ENCODE measurements at regions not wholly inside any gene's neighbourhood (a gene's known extent, or its start where the extent isn't known, plus 50 kb on each side); places are given as distances from the start of the nearest gene placed in this dataset.

- FAIRE-seq, result no peak
These were observed 885.0 kb upstream of the MDGA2 start for GRCh38 chr14:48560421-48560820.

DNA sequence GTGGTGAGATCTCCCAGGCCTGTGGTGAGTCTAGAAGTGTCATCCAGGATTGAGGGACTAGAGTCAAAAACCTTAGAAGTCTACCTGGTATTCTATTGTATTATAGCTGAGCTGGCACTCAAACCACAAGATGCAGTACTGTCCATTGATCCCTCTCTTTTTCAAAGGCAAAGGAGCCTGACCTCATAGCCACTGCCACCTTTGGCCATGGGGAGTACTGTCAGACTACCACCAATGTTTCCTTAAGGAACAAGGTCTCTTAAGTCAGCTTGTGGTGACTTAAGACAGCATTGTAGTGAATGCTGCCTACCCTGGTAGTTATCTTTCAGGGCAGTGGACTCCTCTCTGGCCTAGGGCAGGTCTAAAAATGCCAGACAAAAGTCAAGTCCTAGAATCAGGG, 878.0 kb upstream of the MDGA2 start:
- no peak for FAIRE-seq

DNA sequence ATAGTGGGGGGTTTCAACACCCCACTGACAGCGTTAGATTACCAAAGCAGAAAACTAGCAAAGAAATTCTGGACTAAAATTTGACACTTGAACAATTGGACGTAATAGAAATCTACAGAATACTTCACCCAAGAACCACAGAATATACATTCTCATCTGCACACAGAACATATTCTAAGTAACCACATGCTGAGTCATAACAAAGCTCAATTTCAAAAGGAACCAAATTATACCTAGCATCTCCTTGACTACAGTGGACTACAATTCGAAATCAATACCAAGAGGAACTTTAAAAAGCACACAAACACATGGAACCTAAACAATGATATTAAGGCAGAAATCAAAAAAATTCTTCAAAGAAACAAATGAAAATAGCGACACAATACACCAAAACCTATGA, 871.6 kb upstream of the MDGA2 start:
- FAIRE-seq, result no peak

GRCh38 chr14:48537600-48537999, 862.2 kb upstream of the MDGA2 start:
- no peak for FAIRE-seq

DNA sequence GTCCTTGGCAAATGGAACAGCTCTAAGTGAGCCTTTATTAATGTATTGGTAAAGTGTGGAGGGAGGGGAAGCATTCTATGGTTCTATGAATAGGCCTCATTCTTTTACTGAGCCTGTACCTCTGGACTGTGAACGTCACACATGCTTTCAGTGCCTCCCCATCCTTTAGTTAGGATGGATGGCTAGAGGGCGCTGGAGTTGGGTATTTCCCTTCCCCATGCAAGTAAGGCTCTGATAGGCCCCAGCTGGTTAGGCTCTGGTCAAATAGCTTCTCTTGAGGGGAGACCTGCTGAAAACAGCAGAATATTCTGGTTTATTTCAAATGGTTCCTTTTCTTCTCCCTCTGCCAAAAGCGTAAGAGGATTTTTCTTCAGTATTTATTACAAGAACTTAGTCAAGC, 860.9 kb upstream of the MDGA2 start:
- no peak for FAIRE-seq

DNA sequence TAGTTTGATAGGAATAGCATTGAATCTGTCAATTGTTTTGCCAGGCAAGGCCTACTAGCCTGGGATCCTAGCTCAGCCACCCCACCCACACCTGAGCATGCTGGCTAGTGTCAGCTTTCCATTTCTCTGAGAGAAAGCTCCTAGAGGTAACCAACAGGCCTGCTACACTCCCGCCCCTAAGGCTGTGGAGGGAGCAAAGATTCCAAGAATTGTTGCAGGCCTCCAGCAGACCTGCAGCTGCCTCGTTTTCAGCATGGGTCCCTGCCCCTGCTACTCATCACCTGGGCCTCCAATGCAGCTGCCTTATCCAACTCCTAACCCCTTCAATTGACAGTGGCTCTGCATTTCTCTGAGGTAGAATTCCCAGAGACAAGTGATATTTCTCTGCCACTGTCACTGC, 852.4 kb upstream of the MDGA2 start:
- FAIRE-seq, result no peak

GRCh38 chr14:48526307-48526706, 850.9 kb upstream of the MDGA2 start:
- FAIRE-seq, result no peak

GRCh38 chr14:48504921-48505320, 829.5 kb upstream of the MDGA2 start:
- FAIRE-seq, result no peak

DNA sequence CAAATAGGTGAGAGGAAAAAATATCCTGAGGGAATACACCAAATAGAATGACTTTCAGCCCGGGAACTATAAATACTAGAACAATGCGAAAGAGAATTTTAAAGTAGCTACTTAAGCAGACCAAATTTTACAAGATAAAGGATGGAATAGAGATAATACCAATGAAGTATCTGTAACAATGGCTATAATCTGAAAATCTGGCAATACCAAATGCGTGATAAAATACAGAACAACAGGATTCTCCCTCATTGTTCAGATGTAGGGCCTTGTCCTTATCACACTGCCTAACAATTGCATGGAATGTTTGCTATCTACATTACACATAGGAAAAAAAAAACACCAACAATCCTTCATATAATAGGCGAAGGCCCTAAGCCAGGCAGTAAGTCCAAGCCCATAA, 815.4 kb upstream of the MDGA2 start:
- no peak for FAIRE-seq

GRCh38 chr14:48473944-48474343, 798.5 kb upstream of the MDGA2 start:
- no peak for FAIRE-seq

DNA sequence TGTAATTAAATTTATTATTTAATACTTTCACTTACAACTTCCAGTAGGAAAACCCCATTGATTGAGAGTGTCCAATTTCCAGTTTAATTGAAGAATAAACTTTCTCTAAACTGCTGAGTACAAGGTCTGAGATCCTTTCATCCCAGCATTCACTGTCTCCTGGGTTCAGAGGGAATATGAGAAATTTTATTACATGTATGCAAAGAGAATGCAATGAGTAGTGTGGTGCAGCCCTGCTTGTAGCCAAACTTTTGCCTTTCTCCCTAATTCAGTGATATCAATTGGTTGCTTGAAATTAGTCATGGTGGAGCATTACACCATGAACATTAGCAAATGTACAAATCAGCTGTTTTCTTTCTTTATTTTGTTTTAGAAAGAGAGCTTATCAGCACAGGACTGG, 780.6 kb upstream of the MDGA2 start:
- no peak for FAIRE-seq

DNA sequence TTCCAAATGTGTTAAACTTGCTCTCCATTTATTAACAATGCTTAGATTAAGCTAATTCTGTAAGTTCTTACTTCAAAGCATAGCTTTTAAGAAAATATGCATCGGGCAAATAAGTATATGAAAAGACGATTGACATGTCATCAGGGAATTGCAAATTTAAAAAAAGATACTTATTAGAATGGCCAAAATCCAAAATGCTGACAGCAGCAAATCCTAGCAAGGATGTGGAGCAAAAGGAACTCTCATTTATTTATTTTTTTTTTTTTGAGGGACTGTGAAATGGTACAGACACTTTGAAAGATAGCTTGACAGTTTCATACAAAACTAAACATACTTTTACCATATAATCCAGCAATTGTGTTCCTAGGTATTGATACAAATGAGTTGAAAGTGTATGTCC, 779.5 kb upstream of the MDGA2 start:
- FAIRE-seq, result no peak

GRCh38 chr14:48452437-48452995, 777.1 kb upstream of the MDGA2 start:
- FAIRE-seq, result no peak

- FAIRE-seq, result no peak
These were observed 759.8 kb upstream of the MDGA2 start for GRCh38 chr14:48435221-48435620.

- no peak for FAIRE-seq
These were observed 755.4 kb upstream of the MDGA2 start for GRCh38 chr14:48430805-48431204.

DNA sequence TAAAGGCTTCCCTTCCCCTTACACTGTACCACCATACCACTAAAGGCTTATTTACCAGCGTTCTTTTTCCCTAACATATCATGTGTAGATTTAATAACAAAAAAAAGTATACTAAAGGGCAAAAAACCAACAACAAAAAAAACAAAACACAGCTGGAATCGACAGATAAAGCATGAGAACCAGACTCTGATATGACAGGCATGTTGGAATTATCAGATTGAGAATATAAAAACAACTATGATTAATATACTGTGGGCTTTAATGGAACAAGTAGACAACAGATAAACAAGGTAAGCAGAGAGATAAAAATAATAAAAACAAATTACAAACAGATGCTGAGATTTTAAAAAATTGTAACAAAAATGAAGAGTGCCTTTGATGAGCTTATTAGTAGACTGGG, 754.1 kb upstream of the MDGA2 start:
- no peak for FAIRE-seq

GRCh38 chr14:48417715-48418500, 742.5 kb upstream of the MDGA2 start:
- no peak for FAIRE-seq

DNA sequence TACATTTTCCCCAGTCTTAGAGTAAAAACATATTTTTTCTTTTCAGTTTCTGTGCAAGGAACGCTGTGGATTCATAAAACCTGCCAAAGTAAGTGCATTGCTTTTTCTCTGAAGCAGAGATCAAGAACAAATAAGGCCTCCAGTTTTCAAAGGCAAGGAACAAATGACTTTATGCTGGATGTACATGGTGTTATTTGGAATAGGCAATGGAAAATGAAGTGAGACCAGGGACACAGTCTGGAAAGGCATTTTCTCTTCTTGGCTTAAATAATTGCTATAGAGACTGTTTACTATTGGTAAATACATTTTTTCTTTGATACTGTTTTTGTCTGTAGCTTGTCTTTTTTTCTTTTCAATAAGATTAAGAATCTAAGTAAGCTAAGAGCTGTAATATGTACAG, 725.9 kb upstream of the MDGA2 start:
- FAIRE-seq, result no peak

DNA sequence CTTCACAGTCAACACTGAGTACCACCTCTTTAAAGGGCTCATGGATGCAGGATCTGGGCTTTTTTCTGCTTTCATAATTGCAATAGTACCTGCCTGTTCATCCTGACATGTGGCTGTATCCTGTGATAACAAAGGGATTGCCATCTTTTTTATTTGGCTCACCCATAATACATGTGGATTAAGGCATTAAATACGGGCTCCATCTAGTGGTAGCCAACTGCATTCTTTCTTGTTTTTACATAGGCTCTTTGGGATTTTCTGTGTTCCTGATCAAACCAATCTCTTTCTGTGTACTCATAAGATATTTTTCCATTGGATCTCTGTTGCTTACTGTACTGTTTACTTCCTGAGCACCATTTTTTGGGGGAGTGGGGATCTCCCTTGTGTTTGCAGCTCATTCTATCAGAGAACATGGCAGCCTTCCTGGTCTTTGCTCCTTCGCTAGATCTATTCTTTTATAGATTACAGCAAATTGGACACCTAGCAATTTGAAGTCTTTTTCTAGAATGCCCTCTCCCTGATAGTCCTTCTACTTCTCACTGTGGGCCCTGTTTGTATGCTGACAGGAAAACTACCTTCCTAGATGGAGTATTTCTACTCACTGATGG, 723.4 kb upstream of the MDGA2 start:
- no peak for FAIRE-seq

DNA sequence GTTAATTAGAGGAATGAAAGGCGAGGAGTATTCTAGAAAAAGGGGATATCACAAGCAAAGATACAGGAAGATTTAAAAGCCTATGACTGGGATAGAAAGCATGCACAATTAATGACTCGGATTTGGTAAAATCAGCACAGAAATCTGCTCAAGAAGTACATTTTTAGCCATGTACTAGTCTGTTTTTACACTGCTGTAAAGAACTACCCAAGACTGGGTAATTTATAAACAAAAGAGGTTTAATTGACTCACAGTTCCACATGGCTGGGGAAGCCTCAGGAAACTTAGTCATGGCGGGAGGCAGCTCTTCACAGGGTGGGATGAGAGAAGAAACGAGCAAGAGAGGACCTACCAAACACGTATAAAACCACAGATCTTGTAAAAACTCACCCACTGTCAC, 716.3 kb upstream of the MDGA2 start:
- FAIRE-seq, result no peak

DNA sequence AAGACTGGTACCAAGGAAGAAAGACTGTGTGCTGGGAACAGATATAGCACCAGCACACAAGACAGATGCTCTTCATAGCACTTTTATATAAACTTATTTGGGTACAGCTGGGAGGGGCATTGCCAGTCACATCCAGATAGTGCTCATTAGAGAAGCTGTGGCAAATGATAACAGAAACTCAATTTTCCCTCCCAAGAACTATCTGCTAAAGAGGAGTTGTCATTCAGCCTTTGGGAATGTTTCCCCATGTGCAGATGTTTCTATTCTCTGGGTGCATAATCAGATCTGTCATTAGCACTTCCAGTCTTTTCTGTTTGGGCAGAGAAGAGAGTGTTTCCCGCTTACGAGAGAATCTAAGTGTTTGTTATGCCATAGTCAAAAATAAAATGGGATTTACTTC, 714.9 kb upstream of the MDGA2 start:
- FAIRE-seq, result no peak

DNA sequence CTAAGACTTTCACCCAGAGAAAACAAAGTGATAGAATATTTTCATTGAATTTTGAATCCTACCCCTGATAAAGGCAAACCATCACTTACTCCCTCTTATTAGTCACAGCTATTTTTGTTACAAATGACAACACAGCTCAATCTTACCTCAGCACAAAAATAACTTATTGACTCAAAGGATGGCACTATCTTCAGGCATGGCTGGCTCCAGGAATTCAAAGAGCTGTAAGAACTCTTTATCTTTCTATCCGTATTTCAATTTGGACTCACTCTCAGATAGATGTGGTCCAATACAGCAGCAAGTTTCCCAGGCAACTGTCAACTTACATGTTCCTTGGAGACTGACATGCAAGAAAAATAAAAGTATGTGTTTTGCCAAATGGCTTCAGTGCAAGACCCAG, 709.4 kb upstream of the MDGA2 start:
- FAIRE-seq, result no peak

DNA sequence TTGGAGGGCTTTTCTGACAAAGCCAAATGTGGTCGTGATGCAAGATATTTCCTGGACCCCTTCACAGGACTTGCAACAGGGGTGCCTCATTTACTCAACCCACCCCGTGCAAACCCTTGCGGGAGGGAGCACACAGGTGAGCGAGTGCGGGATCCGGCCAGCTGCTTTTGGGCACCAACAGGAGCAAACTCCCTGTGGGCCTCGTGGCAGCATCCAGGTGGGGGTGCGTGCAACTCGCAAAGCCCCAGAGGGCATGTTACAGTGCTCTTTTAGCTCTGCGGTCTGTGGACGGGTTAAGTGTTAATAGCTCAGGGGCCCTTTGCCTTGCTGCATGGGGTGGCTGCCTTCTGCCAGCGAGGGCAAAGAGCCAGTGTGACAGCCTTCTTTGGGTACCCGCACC, 707.6 kb upstream of the MDGA2 start:
- FAIRE-seq, result no peak

DNA sequence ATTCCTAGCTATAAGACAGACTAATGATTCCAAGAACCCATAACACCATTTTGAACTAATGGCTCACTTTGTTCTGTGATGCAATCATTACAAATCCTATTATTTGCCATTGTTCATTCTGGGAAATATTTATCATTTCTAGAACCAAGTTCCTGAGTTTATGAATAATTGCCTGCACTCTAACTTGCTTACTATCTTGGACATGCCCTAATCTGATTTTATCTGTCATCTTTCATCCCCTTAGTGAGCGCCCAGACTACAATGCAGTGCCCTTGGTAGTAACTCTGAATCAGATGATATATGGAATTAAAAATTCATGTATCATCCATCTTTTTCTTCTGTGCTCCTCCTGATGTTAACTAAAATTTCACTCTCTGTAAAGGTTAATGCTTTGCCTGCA, 703.1 kb upstream of the MDGA2 start:
- FAIRE-seq, result no peak

DNA sequence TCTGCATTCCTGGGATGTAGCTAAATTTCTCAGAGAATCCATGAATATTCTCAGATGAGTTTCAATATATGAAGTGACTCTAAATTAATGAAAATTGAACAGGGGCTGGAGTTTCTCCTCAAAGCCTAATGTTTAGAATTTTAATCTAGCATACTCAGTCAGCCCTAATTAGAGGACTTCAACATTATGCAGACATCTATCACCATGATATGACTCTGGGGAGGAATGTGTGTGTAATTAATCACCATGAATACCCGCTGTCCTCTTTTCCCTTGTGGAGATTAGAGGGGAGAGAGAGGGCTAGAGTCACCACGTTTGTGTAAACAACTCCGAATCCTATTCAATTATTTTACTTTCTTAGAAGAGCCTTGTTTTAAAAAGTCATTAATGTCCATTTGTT, 698.6 kb upstream of the MDGA2 start:
- FAIRE-seq, result no peak
